NCI-H460 (cell line): ENCODE measurements at regions not wholly inside any gene's neighbourhood (a gene's known extent, or its start where the extent isn't known, plus 50 kb on each side); places are given as distances from the start of the nearest gene placed in this dataset.

ENCODE experiments used
- DNase-seq: peaks from one replicate; pipeline ENCODE4 v3.0.0-alpha.2; 2016; ENCODE audit warnings: low read depth; ENCODE audit errors: extremely low read depth

DNA sequence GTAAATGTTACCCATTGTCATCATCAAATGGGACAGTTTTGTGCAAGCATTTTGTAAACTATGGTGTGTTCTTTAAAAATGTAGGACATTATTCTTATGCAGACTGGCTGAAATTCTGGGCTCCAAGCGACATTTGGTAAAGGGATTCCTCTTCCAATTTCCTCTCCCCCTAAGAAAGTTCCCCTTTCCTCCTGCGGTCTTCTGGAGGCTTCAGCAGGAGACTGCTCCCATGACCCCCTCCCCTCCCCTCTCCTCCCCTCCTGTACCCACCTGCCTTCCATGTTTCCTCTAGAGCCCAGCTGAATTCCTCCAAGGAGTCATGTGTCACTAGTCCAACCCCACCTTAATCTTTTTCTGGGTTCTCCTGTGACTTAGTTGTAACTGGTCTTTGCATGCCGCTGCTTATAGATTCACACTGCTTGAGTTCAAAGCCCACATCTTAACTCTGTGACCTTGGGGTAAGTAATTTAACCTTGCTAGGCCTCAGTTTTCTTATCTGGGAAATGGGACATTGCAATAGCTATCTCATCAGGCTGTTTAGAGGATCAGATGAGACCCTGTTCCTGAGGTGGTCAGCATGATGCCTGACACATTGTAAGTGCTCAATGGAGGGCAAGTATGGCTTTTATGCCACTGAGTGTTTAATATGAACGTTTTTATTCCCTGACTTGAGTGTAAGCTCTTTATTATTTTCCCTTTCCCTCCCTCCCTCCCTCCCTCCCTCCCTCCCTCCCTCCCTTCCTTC is 69.9 kb upstream of the WDR26 start:
- no peak for DNase-seq

DNA sequence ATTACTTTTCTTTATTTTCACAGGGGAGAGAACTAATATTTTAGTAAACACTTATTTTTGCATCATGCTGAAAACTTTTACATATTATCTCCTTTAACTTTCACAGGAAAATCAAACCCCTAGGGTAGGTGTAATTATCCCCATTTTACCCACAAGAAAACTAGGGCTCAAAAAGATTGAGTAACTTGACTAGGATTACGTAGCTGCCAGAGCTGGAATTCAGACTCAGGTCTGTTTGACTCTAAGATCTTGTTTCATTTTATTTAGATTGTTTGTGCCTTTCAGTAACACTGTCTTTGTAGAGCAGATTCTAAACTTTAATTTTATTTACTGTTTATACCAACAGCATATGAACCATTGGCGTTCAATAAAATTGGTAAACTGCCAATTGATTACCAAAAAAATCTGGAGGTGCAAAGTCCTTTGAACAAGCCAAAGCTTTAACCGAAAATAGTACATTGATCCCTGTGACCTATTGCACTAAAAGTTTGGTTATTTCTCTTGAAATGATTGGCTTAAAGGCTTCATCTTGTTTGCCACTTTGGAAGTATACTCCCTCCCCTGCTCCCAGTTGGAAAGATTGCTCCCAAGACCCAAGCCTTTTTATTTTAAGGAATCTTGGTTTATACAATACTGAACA is 71.0 kb upstream of the WDR26 start:
- no peak for DNase-seq

GRCh38 chr1:224506141-224506814 is 71.7 kb upstream of the WDR26 start:
- DNase-seq, result no peak

DNA sequence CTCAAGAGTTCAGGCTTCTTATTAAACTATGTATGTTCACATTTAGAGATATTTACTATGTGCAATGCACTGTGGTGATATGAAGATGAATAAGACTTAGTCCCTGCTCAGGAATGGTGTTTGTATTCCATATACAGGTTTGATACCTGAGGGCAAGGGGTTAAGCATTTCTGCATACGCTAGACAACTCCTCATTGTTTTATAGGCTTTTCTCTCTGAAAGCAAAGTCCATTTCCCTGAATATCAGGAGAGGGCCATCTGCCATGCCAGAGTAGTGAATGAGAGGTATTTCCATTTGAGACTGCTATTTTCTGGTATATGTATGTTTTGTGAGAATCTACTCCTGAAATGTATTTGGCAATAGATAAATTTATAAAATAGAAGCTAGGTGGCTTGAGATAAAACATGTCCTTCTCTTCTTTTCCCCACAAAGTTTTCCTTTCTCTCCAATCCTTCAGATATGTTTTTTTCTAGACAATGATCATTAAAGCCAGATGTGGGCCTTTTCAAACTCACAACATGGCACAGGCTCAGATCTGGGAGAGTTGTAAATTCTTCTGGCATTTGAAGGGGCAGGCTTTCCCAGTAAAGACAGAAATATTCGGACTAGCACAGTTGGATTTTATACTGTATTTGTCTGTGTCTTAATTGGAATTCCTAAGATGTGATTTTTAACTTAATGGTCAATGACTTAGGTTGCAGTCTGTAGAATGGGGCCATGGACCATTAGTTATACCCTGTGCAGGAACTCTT is 73.3 kb upstream of the WDR26 start:
- DNase-seq, result no peak

DNA sequence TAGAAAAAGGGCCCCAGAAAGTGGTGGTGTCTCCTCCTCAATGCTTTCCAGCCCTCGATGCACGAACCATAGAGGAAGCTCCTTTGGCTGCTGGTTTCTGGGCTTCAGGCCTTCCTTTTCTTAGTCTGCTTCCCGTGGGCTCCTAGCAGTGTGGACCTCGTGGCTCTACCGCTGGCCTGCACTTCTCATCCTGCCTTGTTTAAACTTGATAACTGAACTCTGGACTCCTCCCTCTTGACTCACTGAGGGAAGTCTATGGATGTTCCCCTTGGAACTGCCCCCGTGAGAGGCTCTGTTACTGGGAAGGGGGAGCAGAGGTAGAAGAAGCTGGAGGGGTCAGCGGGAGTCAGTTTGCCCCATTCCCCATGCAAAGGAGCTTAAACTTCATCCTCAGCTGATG is 75.3 kb upstream of the WDR26 start:
- no peak for DNase-seq

DNA sequence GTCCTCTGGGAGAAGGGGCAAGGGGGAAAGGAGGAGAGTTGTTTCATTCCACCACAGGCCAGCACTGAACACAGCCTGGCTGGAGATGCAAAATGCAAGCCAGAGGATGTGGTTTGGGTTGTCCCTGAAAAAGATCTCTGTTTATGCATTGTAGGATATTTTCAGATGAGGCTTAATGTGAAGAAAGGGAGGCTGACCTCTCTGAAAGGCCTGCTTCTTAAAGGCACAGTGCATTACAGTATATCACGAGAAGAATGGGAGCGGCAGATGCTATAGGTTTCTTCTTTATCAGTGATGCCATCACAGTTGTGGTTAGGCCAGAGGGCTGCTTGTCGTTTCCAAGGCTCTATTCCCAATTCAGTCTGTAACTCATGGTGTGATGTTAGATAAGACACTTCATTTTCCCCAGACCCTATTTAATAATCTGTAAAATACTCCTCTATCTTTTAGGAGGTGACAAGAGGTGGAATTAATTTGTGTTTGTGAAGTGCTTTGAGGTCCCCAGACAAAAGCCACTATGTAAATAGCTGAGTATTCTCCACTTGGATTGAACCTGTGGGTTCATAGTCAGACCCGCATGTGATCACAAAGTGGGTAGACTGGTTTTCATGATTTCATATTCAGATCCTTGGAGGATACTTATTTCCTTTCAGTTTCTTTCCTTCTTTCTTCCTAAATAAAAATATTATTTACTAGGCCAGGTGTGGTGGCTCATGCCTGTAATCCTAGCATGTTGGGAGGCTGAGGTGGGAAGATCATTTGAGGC is 76.5 kb upstream of the WDR26 start:
- DNase-seq, result no peak

GRCh38 chr1:224512600-224513151 is 78.1 kb upstream of the WDR26 start:
- no peak for DNase-seq

DNA sequence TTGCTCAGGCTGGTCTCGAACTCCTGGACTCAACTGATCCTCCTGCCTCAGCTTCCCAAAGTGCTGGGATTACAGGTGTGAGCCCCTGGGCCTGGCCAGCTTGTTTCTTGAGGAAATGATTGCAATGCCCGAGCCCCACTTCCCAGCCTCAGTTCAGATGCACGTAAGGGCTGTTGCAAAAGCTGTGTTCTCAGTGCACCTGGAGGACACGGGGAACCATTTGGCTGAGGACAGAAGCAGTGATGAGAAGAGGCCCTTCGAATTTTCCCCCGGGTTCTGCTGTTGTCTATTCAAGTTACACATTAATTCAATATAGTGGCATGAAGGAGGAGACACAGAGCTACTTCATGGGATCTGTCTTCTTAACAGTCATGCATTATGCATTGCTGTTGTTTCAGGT is 78.8 kb upstream of the WDR26 start:
- no peak for DNase-seq

- peak; percentile 86 for DNase-seq
Measured at GRCh38 chr1:224513787-224514209, 79.2 kb upstream of the WDR26 start.

GRCh38 chr1:224517171-224517570 is 82.6 kb upstream of the WDR26 start:
- no peak for DNase-seq

- DNase-seq, result no peak
Measured at GRCh38 chr1:224518528-224518927, 83.9 kb upstream of the WDR26 start.

- no peak for DNase-seq
Measured at GRCh38 chr1:224519874-224520273, 85.3 kb upstream of the WDR26 start.

- DNase-seq, result no peak
Measured at GRCh38 chr1:224520808-224521207, 86.2 kb upstream of the WDR26 start.

DNA sequence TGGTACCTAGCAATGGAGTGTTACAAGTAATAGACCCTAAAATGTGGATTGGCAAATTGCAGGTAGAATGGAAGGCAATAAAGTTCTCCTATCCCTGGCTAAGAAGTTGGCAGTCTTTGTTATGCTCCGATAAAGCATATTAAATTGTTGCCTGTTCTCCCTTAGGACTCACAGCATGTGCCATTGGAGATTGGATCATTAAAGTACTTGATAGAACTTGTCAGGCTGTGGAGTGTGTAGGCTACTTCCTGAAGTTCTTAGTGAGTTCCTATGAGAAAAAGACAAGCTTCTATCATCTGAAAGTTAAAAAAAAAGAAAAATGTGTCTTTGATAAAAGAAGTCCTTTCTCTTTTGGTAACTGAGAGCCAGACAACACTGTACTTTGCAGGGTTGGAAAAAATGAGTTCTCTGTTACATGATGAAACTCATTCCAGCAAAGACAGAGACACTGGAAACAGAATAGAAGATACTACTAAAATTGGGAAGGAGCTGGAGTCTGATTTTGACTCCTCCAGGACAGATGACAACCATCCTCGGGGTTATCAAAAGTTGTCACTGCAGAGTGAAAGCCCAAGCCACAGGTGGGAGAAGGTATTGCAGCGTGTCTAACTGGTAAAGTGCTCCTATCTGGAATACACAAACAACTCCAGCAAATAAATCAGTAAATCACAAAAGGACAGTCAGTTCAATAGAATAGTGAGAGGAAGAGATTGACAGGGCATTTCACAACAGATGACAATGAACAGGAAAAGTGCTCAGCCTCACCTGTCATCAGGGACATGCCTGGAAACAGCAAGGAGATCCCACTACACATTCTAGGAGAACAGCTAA is 87.5 kb upstream of the WDR26 start:
- no peak for DNase-seq

GRCh38 chr1:224523676-224524075 is 89.1 kb upstream of the WDR26 start:
- no peak for DNase-seq

DNA sequence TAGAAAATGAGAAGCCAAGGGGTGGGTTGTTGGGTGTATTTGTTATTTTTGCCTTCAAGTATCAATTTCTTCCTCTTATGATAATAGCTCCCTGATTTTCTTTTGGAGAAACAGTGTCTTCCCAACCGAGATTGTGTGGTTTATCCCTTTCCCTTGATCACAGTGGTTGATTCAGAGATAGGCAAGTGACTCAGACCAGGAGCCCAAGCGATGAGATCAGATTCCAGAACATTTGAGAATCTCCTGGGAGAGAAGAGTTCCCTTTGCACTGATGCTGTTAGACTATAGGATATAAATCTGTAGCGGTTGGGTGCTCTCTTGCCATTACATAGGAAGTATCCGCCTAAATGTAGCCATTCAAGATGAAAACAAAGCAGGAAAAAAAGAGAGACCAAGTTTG is 90.1 kb upstream of the WDR26 start:
- DNase-seq, result no peak

DNA sequence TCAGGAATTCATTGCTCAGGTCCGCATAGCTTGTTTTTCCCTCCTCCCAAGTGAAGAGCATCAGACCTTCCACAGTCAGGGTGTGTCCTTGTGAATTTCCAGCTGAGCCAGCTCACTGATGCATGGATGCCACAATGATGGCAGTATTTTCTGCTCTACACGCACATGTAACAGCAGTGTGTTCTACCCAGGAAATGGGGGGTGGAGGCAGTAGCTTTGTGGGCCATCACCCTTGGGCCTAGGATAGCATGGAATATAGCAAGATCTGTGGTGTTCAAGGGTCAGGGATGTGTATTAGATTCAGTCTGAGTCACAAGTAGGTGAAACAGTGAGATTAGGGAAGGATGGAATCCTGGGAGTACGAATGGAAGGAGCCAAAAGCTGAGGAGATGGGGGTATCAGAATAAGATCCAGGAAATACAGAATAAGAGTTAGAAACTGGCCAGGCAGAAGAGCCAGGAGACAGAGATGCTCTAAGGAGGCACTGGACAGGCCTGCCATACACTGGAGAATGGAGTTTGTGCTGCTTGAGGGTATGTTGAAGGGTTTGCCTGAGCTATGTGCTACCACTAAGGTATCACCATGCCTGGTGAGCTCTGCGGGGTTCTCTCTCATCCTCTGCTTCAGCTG is 90.6 kb upstream of the CNIH3 start:
- DNase-seq, result no peak

DNA sequence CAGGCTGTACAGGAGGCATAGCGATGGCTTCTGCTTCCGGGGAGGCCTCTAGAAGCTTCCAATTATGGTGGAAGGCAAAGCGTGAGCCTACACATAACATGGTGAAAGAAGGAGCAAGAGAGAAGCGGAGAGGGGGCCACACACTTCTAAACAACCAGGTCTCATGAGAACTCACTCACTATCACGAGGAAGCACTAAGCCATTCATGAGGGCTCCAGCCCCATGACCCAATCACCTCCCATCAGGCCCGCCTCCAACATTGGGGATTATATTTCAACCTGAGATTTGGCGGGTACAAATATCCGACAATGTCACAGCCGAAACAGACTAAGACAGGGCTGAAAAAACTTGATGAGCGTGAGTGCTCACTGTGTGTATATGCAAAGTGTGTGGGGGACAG is 89.3 kb upstream of the CNIH3 start:
- DNase-seq, result no peak

- no peak for DNase-seq
Measured at GRCh38 chr1:224528900-224529299, 87.2 kb upstream of the CNIH3 start.
